ENCODE measurements at regions not wholly inside any gene's neighbourhood (a gene's known extent, or its start where the extent isn't known, plus 50 kb on each side); places are given as distances from the start of the nearest gene placed in this dataset.

DNA sequence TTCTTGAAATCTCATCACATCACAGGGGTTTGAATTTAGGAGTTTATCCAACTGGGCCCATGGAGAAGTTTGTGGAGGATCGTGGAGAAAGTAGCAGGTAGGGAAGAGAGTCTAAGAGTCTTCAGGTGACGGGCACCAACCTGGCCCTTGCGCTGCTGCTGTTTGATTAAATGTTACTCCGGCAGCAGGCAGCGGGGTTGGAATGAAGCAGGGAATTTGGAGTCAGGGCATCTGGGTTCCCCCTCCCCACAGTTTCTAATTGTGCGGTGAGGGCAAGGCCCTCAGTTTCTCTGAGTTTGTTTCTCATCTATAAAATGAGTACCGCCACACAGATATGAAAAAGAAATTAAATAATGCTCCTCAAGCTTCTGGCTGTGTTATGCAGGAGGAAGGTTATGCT lies 182.9 kb upstream of the RGMA start:
- TF ChIP-seq, protein P1, sequence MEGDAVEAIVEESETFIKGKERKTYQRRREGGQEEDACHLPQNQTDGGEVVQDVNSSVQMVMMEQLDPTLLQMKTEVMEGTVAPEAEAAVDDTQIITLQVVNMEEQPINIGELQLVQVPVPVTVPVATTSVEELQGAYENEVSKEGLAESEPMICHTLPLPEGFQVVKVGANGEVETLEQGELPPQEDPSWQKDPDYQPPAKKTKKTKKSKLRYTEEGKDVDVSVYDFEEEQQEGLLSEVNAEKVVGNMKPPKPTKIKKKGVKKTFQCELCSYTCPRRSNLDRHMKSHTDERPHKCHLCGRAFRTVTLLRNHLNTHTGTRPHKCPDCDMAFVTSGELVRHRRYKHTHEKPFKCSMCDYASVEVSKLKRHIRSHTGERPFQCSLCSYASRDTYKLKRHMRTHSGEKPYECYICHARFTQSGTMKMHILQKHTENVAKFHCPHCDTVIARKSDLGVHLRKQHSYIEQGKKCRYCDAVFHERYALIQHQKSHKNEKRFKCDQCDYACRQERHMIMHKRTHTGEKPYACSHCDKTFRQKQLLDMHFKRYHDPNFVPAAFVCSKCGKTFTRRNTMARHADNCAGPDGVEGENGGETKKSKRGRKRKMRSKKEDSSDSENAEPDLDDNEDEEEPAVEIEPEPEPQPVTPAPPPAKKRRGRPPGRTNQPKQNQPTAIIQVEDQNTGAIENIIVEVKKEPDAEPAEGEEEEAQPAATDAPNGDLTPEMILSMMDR (IDR thresholded peaks at IDR 0.05), result no peak
- no peak for TF ChIP-seq POLR2A (IDR thresholded peaks at IDR 0.05)

All from testis (tissue), 2 donors.